Progenitor cell of endocrine pancreas (in vitro differentiated cells): ENCODE measurements at regions not wholly inside any gene's neighbourhood (a gene's known extent, or its start where the extent isn't known, plus 50 kb on each side); places are given as distances from the start of the nearest gene placed in this dataset.

Source experiments
- DNase-seq: peaks from one replicate; pipeline ENCODE4 v3.0.0; 2021; ENCODE audit warnings: low spot score; ENCODE audit not compliant: unreplicated experiment
- H3K27ac Mint-ChIP-seq: 2 replicates; pipeline ENCODE4 v1.8.0; 2021; ENCODE audit warnings: mild to moderate bottlenecking, moderate library complexity, mixed read lengths
- H3K27me3 Mint-ChIP-seq: 2 replicates; pipeline ENCODE4 v1.8.0; 2021; ENCODE audit warnings: mixed read lengths
- H3K36me3 Mint-ChIP-seq: 2 replicates; pipeline ENCODE4 v1.8.0; 2022; ENCODE audit warnings: mixed read lengths; ENCODE audit not compliant: insufficient read depth
- H3K4me1 Mint-ChIP-seq: 2 replicates; pipeline ENCODE4 v1.8.0; 2021; ENCODE audit warnings: low read depth, mixed read lengths
- H3K4me3 Mint-ChIP-seq: 2 replicates; pipeline ENCODE4 v1.8.0; 2021; ENCODE audit warnings: low read depth, mild to moderate bottlenecking, moderate library complexity, mixed read lengths
- H3K9me3 Mint-ChIP-seq: 2 replicates; pipeline ENCODE4 v1.8.0; 2021; ENCODE audit warnings: low read depth, mixed read lengths
- CTCF ChIP-seq: fragments of 200-600 bp; sonication (generic); IDR thresholded peaks from one replicate; pipeline ENCODE4 v1.5.0; 2021; ENCODE audit warnings: antibody characterized with exemption, mild to moderate bottlenecking; ENCODE audit not compliant: unreplicated experiment

GRCh38 chr11:104238916-104239315, 75.0 kb upstream of the PDGFD start:
- H3K36me3 Mint-ChIP-seq, result no peaks in the 10 kb centered on the region
- H3K27ac Mint-ChIP-seq, result no peak overlapping the region
- H3K4me3 Mint-ChIP-seq, result no peak overlapping the region
- H3K27me3 Mint-ChIP-seq, result no peaks in the 10 kb centered on the region
- no peaks in the 10 kb centered on the region for H3K9me3 Mint-ChIP-seq
- DNase-seq, result no peak
- TF ChIP-seq CTCF, result no peak
- peaks cover 2% of the 10 kb centered on the region for H3K4me1 Mint-ChIP-seq

GRCh38 chr11:104225047-104225446, 61.1 kb upstream of the PDGFD start:
- Mint-ChIP-seq H3K4me1 (no peaks in the 10 kb centered on the region), H3K9me3 (peaks cover 3% of the 10 kb centered on the region), H3K4me3 (no peak overlapping the region), H3K27me3 (no peaks in the 10 kb centered on the region), H3K27ac (no peak overlapping the region), H3K36me3 (no peaks in the 10 kb centered on the region)
- TF ChIP-seq CTCF, result no peak
- DNase-seq, result no peak

- H3K9me3 Mint-ChIP-seq, result peaks cover 3% of the 10 kb centered on the region
- no peak for TF ChIP-seq CTCF
- no peak overlapping the region for H3K27ac Mint-ChIP-seq
- no peaks in the 10 kb centered on the region for H3K27me3 Mint-ChIP-seq
- no peaks in the 10 kb centered on the region for H3K36me3 Mint-ChIP-seq
- no peak for DNase-seq
- no peak overlapping the region for H3K4me3 Mint-ChIP-seq
- no peaks in the 10 kb centered on the region for H3K4me1 Mint-ChIP-seq
Observed at GRCh38 chr11:104222464-104222863, 58.5 kb upstream of the PDGFD start.

GRCh38 chr11:104221455-104221854, 57.5 kb upstream of the PDGFD start:
- Mint-ChIP-seq H3K27ac (no peak overlapping the region), H3K4me1 (no peaks in the 10 kb centered on the region), H3K9me3 (peaks cover 7% of the 10 kb centered on the region), H3K36me3 (no peaks in the 10 kb centered on the region), H3K27me3 (no peaks in the 10 kb centered on the region), H3K4me3 (no peak overlapping the region)
- DNase-seq, result no peak
- TF ChIP-seq CTCF, result no peak

- no peak for TF ChIP-seq CTCF
- Mint-ChIP-seq H3K27me3 (no peaks in the 10 kb centered on the region), H3K36me3 (no peaks in the 10 kb centered on the region), H3K9me3 (peaks cover 11% of the 10 kb centered on the region), H3K27ac (no peak overlapping the region), H3K4me3 (no peak overlapping the region), H3K4me1 (no peaks in the 10 kb centered on the region)
- DNase-seq, result no peak
Observed at GRCh38 chr11:104219096-104219495, 55.1 kb upstream of the PDGFD start.
